Activated CD4-positive, alpha-beta T cell treated with anti-CD3 and anti-CD28 coated beads, Interleukin-10, Interleukin-2, amounts not matched to agents 100 ng/mL and 50 ng/mL, durations not matched to agents 16 hours and 8 hours (primary cell): ENCODE measurements at regions not wholly inside any gene's neighbourhood (a gene's known extent, or its start where the extent isn't known, plus 50 kb on each side); places are given as distances from the start of the nearest gene placed in this dataset.
A peak's percentile ranks its signal among the peaks of the same experiment; 100 is the strongest.
"Not testable (repeated sequence)": the region's sequence is repeated elsewhere in the genome, so short reads cannot be mapped to it uniquely, and the experiment has no call there.

Experiments
- DNase-seq: peaks from one replicate; pipeline ENCODE4 v3.0.0-alpha.2; 2020

DNA sequence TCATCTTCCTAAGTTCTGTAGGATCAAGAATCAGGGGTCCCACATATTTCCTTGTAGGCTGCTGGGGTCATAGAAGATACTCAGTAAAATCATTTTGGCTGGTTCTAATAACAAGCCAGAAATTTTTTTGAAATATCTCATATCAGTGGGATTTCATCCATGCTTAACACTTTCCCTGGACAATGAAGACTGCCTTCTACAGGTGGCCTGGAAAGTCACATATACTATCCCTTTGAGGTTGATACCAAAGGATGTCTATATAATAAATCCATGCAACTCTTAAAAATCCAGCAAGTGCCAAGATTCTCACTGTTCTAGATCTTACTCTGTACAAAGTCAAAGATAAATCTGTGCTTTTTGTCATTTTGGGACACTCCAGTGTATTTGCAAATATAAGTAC lies 225.8 kb upstream of the NEBL start:
- no peak for DNase-seq

DNA sequence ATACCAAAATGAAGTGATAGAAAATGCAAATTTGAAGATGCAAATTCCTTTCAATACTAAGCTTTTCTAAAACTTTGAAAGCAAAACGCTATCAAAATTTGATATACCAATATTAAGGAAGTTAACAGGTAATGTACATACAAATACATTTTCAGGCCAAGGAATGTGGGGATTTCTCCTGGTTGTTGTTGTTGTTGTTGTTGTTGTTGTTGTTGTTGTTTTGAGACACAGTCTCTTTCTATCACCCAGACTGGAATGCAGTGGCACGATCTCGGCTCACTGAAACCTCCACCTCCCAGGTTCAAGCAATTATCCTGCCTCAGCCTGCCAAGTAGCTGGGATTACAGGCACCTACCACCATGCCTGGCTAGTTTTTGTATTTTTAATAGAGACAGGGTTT lies 224.7 kb upstream of the NEBL start:
- DNase-seq = not testable (repeated sequence)

DNA sequence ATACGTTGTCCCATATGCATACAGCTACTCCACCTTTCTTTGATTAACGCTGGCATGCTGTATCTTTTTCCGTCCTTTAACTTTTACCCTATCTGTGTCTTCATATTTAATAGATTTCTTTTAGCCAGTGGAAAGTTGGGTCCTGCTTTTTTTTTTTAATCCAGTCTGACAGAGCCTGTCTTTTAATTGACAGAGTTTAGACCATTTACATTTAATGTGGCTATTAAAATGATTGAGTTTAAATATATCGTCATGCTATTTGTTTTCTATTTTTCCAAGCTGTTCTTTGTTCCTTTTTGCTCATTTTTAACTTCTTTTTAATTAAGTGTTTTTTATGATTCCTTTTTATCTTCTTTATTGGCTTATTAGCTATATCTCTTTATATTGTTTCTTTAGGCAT lies 217.6 kb upstream of the NEBL start:
- no peak for DNase-seq

DNA sequence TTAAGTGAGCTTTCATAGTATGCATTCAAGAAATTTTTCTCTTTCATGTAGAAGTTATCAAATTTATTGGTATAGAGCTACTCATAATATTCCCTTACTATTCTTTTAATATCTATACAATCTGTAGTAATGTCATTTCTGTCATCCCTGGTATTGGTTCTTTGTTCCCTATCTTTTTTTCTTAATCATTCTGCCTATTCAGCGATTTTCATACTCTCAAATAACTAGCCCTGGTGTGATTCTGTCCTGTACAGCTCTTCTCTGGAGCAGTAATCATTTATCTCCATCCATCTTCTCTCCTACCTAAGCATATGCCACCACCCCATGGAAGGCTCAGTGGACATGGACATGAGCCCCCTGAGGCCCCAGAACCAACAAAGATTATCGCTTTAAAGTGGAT lies 213.2 kb upstream of the NEBL start:
- DNase-seq = no peak

DNA sequence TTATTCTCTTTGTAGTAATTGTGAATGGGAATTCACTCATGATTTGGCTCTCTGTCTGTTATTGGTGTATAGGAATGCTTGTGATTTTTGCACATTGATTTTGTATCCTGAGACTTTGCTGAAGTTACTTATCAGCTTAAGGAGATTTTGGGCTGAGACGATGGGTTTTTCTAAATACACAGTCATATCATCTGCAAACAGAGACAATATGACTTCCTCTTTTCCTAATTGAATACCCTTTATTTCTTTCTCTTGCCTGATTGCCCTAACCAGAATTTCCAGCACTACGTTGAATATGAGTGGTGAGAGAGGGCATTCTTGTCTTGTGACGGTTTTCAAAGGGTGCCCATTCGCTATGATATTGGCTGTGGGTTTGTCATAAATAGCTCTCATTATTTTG lies 209.8 kb upstream of the NEBL start:
- not testable (repeated sequence) for DNase-seq

DNA sequence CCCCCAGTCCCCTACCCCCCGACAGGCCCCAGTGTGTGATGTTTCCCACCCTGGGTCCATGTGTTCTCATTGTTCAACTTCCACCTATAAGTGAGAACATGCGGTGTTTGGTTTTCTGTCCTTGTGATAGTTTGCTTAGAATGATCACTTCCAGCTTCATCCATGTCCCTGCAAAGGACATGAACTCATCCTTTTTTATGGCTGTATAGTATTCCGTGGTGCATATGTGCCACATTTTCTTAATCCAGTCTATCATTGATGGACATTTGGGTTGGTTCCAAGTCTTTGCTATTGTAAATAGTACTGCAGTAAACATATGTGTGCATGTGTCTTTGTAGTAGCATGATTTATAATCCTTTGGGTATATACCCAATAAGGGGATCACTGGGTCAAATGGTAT lies 208.2 kb upstream of the NEBL start:
- DNase-seq = not testable (repeated sequence)

DNA sequence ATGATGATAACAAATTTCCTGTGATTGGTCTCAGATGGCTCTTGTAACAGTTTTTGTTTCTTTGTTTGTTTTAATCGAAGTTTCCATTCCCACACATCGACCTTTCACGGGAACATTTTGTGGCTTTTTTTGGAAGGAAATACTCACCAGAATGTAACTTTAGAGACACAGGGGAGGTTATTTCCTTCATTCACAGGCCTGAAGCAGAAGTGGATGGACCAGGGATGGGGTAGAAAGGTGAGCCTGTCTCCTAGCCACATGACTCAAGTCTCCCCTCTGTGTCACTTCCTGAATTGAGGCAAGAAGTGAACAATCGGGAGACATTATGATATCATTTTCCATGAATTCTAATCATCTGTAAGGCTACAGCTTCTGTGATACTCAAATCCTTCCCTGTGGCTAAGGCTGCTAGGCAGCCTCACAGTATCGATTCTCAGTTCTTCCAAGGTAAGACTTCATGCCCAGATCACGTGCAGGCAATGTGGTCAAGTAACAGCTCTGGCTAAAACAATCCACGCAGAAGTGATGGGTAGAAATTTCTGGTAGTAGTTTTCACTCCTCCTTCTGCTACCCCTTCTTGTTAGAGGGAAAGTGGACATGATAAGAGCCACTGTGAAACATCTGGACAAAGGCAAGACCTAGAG lies 203.9 kb upstream of the NEBL start:
- DNase-seq = peak; percentile 27

DNA sequence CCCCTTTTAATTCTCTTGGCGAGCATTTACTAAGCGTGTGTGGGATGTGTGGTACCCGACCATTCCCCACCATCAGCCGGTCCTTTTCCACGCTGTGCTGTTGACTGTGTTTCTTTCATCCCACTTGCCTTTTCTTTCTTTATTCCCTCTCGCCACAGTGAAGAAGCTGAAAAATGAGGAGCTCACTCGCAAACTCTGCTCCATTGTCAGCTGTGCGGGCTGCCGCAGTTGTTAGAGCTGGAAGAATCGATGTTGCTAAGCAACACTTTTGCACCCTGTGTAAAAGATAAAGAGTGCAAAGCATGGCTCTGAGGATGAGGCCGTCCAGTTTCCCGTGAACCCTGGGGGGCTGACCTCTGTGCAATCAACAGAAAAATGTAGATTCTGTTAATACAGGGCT lies 203.1 kb upstream of the NEBL start:
- no peak for DNase-seq

DNA sequence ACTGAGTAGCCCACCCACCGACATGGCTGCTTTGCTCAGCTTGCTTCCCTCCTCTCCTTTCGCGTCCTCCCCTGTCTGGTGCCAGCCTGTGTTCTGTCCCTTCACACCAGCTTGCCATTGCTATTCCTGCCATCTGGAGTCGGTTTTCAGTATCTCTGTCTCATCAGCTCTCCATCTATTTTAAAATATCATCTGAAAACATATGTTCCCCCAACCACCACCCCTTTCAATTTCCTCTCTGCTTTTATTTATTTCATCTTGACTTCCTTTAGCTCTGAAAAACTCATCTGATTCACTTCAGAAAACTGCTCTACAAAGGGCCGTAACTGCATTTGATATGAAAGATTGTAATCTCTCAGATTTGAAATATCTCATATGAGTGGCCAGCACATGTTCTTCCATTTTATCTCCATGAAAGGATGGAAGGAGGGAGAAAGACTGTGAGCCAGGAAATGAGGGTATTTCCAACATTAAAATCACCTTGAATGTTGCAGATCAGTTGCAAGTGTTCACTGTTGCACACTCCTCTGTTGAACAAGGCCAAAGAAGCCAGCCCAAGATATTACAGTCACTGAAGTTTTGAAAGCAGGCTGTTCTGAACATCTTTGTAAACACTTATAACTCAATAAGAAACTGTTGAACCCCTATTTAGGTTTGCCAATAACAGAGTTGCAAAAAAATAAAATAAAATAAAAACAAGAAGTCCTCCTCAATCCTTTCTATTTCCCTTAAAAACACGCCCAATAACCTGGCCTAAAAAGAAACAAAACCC lies 202.4 kb upstream of the NEBL start:
- no peak for DNase-seq

DNA sequence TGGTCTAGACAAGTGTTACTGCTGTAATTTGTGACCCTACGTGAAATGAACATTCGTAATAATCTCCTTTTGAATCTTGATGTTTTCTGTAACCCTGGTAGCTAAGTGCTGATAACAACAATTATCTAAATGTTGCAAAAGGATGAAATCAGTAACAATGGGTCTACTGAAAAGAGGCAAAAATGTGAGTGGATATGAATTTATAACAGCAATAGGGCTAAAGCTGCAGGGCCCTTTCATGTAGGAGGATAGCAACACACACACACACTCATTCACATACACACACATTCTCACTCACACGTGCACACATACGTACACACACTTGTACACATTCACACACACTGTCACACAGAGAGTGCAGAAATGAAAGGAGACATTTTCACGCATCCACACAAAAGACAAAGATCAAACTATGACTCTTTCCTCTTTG lies 200.8 kb upstream of the NEBL start:
- DNase-seq = no peak

DNA sequence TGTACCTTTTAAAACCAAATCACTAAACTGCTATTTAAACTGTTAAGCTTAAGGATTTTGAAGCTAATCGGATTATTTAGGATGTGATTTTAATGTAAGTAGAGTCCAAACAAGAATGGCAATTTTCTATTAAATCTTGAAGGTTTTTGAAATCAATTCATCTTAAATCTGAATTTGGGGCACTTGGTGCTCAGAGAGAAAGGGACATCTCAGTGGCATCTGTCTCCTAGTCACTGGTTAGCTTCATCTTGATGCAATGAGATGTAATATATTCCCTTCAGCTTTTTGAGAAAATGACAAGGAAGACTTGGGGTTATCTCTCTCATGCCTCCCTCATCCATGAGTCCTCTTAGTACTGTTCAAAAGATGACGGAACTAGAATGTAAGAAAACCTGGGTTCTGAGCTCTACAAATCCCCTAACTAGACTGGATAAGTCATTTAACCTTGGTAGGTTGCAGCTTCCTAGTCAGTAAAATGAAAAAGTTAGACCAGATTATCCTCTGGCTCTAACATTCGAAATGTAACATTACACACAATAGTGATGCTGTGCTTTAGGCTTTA lies 198.5 kb upstream of the NEBL start:
- no peak for DNase-seq

DNA sequence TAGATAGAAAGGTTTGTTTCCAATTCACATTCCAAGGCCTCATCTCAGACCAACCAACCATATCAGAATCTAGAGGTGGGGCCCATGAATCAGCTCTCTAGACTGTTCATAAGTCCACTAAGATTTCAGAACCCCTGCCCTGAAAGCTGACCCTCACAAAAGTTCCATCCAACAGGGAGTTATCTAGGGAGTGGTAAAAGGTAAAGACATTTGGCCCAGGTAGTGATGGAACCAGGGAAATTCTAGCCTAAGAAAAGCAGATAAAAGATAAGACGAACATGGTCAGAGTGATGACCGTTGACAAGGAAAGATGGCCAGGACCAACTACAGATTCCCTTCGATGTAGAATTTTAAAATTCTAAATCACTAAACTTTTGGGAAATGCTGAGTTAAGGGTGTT lies 198.0 kb upstream of the NEBL start:
- DNase-seq = no peak

DNA sequence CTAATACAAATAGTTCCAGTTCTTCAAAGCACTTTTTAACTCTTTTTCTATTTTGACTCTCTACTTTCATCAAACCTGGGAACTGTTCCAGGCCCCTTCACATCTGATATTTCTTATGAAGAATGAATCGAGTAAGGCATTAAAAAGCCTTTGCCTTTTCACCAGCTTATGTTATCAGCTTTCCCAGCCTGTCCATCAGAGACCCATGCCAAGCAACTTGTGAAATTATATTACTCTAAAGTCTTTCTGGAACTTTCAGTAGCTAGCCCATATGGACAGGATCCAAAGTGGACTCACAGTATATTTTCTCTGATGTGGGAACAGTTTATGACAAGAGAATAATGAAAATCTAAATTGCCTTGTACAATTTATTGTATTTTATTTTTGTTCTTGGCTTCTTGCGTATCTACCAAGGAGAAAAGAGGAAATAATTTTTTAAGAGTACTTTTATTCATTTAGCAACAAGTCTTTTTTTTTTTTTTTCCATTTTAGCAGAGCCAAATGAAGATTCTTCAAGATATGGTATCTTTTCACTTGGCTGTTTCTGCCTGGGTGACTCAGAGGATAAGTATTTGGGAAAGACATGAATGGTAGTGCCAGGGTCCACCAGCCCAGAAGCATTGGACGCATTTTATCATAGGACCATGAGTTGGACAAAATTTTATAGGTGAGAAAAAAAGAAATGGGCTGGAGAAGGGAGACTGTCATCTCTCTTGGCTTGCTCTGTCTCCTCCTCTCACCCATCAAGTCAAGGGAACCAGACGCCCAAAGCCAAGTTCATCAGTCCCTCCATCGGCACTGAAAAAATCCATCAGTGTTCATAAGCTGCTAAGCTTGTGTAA lies 195.8 kb upstream of the NEBL start:
- no peak for DNase-seq

DNA sequence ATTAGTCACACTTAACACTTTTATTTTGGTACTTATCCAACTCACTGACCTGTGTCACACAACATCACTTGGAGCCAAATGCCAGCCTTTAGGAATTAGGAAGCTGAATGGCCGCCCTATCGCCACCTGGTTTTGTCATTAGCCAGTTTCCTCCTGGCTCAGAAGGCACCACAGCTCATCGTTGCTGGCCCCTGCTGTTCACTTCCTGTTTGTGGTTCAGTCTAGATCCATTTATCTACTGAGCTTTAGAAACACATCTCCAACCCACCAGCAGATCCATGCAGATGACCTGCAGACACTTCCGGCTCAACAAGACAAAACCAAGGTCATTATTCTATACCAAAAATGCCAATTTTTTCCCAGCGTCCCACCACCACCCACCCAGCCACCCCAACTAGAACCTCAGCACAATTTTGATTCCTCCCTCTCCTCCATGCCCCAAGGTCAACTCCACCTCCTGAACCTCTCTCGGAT lies 193.5 kb upstream of the NEBL start:
- DNase-seq = no peak

DNA sequence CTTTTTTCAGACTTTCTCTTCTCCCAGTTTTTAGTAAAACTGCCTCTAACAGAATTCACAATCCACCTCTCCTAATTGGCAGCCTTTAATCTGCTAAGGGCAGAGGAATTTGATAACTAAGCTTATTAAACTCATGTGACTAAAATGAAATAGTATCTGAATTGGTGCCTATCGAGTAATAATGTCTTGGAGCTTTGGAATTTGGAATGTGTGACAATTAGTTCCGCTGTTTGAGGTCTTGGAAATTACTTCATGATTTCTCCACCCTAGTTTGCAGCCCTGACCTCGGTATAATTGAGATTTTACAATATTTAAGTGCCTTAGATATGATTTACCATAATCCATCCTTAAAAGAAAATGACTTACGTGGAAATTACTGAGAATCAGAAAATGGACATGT lies 190.4 kb upstream of the NEBL start:
- DNase-seq = no peak

DNA sequence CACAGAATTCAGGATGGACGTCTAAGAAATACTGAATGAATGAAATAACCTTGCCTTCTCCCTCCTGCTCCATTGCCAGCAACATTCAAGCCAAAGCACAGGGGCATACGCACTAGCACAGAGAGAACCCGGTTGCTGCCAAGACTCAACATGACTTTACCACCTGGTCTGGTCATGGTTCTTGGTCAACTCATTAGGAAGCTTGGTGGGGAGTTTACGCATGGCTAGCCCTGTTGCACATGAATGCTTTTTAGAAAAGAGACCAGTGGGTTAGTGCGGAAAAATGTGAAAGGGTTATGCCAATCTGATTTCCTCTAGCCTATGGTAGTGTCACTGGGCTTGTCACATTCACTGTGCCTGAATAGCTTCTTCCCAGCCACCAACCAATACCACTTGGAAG lies 187.6 kb upstream of the NEBL start:
- no peak for DNase-seq

DNA sequence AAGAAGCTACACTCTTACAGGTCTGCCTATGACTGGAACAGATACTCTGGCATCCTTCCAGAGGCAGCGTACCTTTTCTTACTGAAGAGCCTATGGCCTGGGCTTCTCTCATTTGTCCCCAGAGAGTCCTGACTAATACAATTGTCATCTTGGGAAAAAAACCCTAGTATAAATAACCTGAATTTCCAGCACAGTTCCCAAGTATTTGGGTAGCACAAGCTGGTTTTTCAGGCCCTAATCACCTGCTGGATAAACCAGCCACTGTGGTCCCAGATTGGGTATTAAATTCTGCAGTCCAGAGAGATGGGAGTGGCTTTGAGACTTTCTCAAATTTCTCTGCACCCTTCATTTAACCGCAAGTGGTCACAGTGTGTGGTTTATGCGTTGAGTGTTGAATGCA lies 186.8 kb upstream of the NEBL start:
- DNase-seq = no peak

DNA sequence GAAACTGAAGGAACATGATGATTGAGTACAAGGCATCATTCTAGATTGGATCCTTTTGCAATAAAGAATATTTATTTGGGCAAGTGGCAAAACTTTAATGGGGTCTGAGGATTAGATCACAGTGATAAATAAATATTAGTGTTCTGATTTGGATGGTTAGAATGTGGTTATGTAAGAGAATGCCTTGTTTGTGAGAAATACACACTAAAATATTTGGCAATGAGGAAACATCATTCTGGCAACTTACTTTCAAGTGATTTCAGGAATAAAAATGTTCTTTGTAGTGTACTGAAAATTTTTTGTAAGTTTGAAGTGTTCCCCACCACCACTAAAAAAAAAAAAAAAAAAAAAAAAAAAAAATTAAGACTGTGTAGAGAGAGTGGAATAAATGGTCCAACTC lies 185.1 kb upstream of the NEBL start:
- DNase-seq = no peak

DNA sequence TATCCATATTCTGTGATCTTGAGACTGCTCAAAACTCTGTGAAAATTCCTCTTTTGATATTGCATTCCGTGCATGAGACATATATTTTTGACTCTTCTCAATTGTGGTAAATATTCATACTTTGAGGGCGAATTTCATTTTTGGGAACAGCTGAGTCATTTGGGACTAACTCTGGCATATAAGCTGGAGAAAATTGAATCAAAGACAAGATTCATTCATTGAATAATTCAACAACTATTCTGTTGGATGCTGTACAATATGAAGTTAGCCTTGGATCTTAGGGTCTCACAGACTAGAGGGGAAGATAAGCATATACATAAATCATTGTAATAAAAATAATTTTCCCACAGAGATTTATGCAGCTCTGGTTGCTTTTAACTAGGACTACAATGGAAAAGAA lies 183.2 kb upstream of the NEBL start:
- no peak for DNase-seq

DNA sequence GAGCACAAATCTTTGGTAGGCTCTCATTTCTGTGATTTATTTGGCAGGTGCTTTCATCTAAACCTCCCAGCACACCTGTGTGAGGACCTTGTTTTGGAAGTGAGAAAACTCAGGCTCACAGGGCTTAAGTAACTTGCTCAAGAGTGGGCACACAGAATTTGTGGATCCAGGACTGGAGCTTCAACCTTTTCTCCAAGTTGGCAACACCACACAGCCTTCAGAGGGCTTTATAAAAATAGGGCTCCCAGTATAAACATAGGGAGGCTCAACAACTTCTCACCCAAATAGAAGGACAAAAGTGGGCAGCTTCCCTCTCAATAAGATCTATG lies 182.2 kb upstream of the NEBL start:
- no peak for DNase-seq

DNA sequence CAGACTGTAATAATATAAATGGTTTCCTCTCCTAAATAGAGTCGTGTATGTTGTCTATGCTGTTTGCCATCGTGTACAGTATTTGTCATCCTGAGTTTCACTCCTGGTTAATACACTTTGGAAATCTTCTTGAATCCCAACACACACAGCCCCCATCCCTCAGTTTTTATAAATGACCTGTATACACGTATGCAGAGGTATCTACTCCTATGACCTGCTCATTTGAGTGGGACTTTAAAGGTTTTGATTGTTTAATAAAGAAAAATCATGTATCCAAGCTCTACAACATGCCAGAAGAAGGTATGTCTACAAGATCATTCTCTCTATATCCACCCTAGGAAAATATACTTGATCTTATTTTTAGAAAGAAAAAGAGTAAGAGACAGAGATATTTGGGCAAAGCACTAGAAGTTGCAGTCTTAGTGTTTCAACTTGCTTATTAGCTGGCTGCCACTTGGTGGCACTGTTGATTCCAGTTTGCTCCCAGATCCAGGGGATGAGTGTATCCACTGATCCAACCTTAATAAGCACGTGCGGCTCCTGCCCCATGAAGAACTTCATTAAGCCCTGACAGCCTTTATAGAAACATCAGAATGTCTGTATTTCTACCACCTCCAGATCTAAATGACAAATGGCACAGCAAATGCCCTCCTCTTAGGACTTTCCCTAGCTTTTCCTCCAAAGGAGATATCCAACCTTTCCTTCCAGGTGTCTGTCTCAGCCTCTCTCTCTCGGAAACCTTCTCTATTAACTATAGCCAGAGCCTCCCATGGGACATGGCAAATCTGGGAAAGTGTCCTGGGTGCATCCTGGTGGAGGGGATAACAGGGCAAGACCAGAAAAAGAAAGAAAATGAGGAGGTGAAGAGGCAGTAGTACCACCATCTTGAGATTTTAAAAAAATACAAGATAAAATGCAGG lies 181.6 kb upstream of the NEBL start:
- peak; percentile 40 for DNase-seq

DNA sequence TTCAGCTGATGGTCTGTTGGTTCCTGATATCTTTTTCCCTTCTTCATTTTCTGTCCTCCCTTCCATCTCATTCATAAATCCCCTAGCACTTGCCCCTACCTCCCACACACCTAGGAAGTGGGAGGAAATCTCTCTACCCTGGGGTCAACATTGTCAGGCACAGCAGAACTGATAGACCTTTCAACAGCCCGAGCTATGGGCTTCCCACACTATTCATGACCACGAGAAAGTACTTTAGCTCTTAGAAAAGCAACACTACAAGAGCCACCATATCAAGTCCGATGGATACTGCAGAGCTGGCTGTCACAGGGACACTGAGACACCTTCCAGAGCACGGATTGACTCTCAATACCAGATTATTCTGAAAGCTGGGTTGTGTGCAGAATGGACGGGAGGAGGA lies 180.6 kb upstream of the NEBL start:
- no peak for DNase-seq

DNA sequence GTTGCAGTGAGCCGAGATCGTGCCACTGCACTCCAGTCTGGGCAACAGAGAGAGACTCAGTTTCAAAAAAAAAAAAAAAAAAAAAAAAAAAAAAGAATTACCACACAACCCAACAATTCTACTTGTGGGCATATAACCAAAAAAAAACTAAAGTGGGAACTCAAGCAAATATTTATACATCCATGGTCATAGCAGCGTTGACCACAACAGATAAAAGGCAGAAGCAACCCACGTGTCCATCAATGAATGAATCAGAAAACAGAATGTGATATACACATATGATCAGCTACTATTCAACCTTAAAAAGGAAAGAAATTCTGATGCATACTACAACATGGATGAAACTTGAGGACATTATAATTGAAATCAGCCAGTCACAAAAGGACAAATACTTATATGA lies 179.3 kb upstream of the NEBL start:
- no peak for DNase-seq
